ENCODE measurements at regions not wholly inside any gene's neighbourhood (a gene's known extent, or its start where the extent isn't known, plus 50 kb on each side); places are given as distances from the start of the nearest gene placed in this dataset.

DNA sequence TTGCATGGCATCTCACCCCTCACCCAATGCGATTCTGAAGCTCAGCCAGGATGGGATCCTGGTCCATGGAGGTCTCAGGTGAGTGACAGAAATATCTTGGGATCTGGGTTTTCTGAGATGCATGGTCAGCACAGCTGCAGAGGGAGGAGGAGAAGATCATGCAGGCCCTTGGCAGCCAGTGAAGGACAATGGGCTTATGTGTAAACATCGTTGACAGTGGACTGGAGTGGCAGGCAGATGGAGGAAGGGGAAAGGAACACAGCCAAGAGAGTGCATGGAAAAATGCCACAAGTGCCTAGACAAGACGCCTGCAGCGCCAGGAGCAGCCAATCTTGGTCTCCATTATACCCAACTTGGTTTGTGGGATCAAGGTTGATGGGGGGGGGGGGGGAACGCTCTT is 347.9 kb downstream of the MCTP2 start:
- DNase-seq (ENCODE audit: low read depth in 1 of 2, low spot score in 2 of 2) (no peak), FAIRE-seq (no peak)
- Histone ChIP-seq H3K36me3 (ENCODE audit: control insufficient read depth in 2 of 4, insufficient read depth in 4 of 4, low read length in 3 of 4) (no peaks in the 10 kb centered on the region), H3K23me2 (ENCODE audit: low read depth, low read length) (no peaks in the 10 kb centered on the region), H3K4me3 (ENCODE audit: extremely low read depth in 1 of 4, insufficient read depth in 2 of 4, low read depth in 3 of 4, low read length in 4 of 4) (no peak overlapping the region), H3K23ac (ENCODE audit: insufficient read length) (no peak overlapping the region), H3K56ac (replicated peaks; ENCODE audit: insufficient read length, low read depth, low read length) (no peak overlapping the region), H3K27ac (ENCODE audit: low read depth, low read length) (no peak overlapping the region), H2BK20ac (ENCODE audit: low read length) (no peak overlapping the region), H3K9ac (replicated peaks in 1 of 4; ENCODE audit: extremely low read depth in 1 of 4, low read depth in 3 of 4, low read length in 3 of 4) (no peak overlapping the region), H3K27me3 (replicated peaks in 1 of 4; ENCODE audit: control insufficient read depth in 3 of 4, extremely low read depth in 1 of 4, insufficient read depth in 3 of 4, low read length in 3 of 4) (no peaks in the 10 kb centered on the region), H3K18ac (ENCODE audit: extremely low read depth, low read length) (no peak overlapping the region), H2BK12ac (ENCODE audit: low read depth, low read length) (no peak overlapping the region), H4K91ac (replicated peaks; ENCODE audit: insufficient read length, low read length) (no peak overlapping the region), H2AFZ (ENCODE audit: low read length) (0 out of 2 replicates have a peak overlapping the region, but pooled peaks have one; percentile 69), H3K4ac (replicated peaks; ENCODE audit: insufficient read length, low read depth, low read length) (no peak overlapping the region), H2AK5ac (ENCODE audit: low read depth, low read length) (no peak overlapping the region), H3K79me1 (ENCODE audit: low read depth, low read length) (no peaks in the 10 kb centered on the region), H4K8ac (ENCODE audit: extremely low read depth, insufficient read depth, low read length) (no peak overlapping the region), H3K79me2 (ENCODE audit: control insufficient read depth in 1 of 2, insufficient read depth in 2 of 2, low read length in 2 of 2) (no peaks in the 10 kb centered on the region), H3K4me1 (replicated peaks in 1 of 4; ENCODE audit: control insufficient read depth in 3 of 4, insufficient read depth in 4 of 4, low read length in 3 of 4) (no peaks in the 10 kb centered on the region), H2BK15ac (ENCODE audit: low read length) (no peak overlapping the region), H2BK5ac (ENCODE audit: low read depth, low read length) (no peak overlapping the region), H3K4me2 (ENCODE audit: insufficient read depth in 1 of 2, low read depth in 2 of 2, low read length in 2 of 2) (no peak overlapping the region), H2BK120ac (replicated peaks; ENCODE audit: low read depth, low read length) (no peak overlapping the region), H3K9me3 (ENCODE audit: insufficient read depth in 2 of 2, low read depth in 1 of 2, low read length in 1 of 2) (no peaks in the 10 kb centered on the region), H4K5ac (ENCODE audit: insufficient read length, low read depth, low read length) (no peak overlapping the region), H3K14ac (ENCODE audit: insufficient read length) (no peak overlapping the region), H4K20me1 (replicated peaks in 1 of 2; ENCODE audit: control insufficient read depth in 1 of 2, insufficient read depth in 2 of 2, low read length in 2 of 2) (no peaks in the 10 kb centered on the region)
- ChIA-PET CTCF (ENCODE audit: partially characterized antibody) (interaction anchor here (0.6 to 2.9 kb wide), 4 partner anchors 11 to 680 kb away, joined by 4 to 8 read pairs (median 5); no protein-coding TSS in a partner anchor), POLR2A (ENCODE audit: partially characterized antibody) (no interaction called here)
- WGBS, 2 experiments (ENCODE audit: extremely low coverage in 1 of 2, insufficient coverage in 1 of 2, insufficient read length in 1 of 2, insufficient replicate concordance in 2 of 2, low coverage in 1 of 2, low lambda C conversion rate in 2 of 2, missing lambda C conversion rate in 1 of 2): 99% methylated on average over 4 of the region's 5 CpGs; no CpG with 5 or more reads in 1 of the 2 experiments
- TF ChIP-seq SIX5 (IDR thresholded peaks at IDR 0.05; ENCODE audit: low read depth, low read length) (no peak), TEAD4 (IDR thresholded peaks at IDR 0.05; ENCODE audit: low read depth, low read length) (no peak), FOSL1 (IDR thresholded peaks at IDR 0.05; ENCODE audit: insufficient read depth, low read depth, low read length) (no peak), RAD21 (IDR thresholded peaks at IDR 0.05 in 1 of 2, conservative IDR thresholded peaks at IDR 0.05 in 1 of 2; ENCODE audit: low read depth in 2 of 2, low read length in 2 of 2) (no peak), SIRT6 (IDR thresholded peaks at IDR 0.05; ENCODE audit: low read length) (no peak), KDM4A (IDR thresholded peaks at IDR 0.05; ENCODE audit: low read depth, low read length, severe bottlenecking) (no peak), CHD1 (IDR thresholded peaks at IDR 0.05; ENCODE audit: low read depth, low read length) (no peak), TAF1 (IDR thresholded peaks at IDR 0.05; ENCODE audit: low read depth, low read length) (no peak), TAF7 (optimal IDR thresholded peaks at IDR 0.05; ENCODE audit: borderline replicate concordance, low read depth, low read length) (no peak), CREB1 (IDR thresholded peaks at IDR 0.05) (no peak)
- TF ChIP-seq, protein P1, sequence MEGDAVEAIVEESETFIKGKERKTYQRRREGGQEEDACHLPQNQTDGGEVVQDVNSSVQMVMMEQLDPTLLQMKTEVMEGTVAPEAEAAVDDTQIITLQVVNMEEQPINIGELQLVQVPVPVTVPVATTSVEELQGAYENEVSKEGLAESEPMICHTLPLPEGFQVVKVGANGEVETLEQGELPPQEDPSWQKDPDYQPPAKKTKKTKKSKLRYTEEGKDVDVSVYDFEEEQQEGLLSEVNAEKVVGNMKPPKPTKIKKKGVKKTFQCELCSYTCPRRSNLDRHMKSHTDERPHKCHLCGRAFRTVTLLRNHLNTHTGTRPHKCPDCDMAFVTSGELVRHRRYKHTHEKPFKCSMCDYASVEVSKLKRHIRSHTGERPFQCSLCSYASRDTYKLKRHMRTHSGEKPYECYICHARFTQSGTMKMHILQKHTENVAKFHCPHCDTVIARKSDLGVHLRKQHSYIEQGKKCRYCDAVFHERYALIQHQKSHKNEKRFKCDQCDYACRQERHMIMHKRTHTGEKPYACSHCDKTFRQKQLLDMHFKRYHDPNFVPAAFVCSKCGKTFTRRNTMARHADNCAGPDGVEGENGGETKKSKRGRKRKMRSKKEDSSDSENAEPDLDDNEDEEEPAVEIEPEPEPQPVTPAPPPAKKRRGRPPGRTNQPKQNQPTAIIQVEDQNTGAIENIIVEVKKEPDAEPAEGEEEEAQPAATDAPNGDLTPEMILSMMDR (IDR thresholded peaks at IDR 0.05; ENCODE audit: control extremely low read depth in 1 of 3, insufficient read depth in 1 of 3, low read depth in 1 of 3, low read length in 3 of 3): no peak
- TF ChIP-seq, protein P2, sequence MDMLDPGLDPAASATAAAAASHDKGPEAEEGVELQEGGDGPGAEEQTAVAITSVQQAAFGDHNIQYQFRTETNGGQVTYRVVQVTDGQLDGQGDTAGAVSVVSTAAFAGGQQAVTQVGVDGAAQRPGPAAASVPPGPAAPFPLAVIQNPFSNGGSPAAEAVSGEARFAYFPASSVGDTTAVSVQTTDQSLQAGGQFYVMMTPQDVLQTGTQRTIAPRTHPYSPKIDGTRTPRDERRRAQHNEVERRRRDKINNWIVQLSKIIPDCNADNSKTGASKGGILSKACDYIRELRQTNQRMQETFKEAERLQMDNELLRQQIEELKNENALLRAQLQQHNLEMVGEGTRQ (IDR thresholded peaks at IDR 0.05; ENCODE audit: low read length): no peak

Data from H1 (cell line).